Adrenal gland (tissue), 5 donors: ENCODE measurements at regions not wholly inside any gene's neighbourhood (a gene's known extent, or its start where the extent isn't known, plus 50 kb on each side); places are given as distances from the start of the nearest gene placed in this dataset.
"Not testable (repeated sequence)": the region's sequence is repeated elsewhere in the genome, so short reads cannot be mapped to it uniquely, and the experiment has no call there.

ENCODE experiments used
- CTCF ChIP-seq, 6 experiments: fragments of 450-650 bp in 4 of 6; fragments of 200-600 bp in 2 of 6; sonication (generic) in 1 of 6; IDR thresholded peaks; 1 replicate in 5 of 6; 2 replicates in 1 of 6; pipeline versions ENCODE4 v1.5.1 to v1.8.0; 2016 to 2021; ENCODE audit warnings: antibody characterized with exemption in 6 of 6, mild to moderate bottlenecking in 2 of 6, moderate library complexity in 1 of 6
- POLR2A ChIP-seq, 2 donors: fragments of 450-650 bp; IDR thresholded peaks; one replicate each; pipeline ENCODE4 v1.6.1; 2017; ENCODE audit warnings: antibody characterized with exemption in 2 of 2, mild to moderate bottlenecking in 2 of 2, moderate library complexity in 1 of 2
- donor health status: DM: no; HTN: no; CAD: no.

GRCh38 chr18:15002765-15003164, 254.8 kb downstream of the ANKRD30B start:
- TF ChIP-seq CTCF, POLR2A (IDR thresholded peaks at IDR 0.05): not testable (repeated sequence)
